ENCODE measurements at regions not wholly inside any gene's neighbourhood (a gene's known extent, or its start where the extent isn't known, plus 50 kb on each side); places are given as distances from the start of the nearest gene placed in this dataset.

DNA sequence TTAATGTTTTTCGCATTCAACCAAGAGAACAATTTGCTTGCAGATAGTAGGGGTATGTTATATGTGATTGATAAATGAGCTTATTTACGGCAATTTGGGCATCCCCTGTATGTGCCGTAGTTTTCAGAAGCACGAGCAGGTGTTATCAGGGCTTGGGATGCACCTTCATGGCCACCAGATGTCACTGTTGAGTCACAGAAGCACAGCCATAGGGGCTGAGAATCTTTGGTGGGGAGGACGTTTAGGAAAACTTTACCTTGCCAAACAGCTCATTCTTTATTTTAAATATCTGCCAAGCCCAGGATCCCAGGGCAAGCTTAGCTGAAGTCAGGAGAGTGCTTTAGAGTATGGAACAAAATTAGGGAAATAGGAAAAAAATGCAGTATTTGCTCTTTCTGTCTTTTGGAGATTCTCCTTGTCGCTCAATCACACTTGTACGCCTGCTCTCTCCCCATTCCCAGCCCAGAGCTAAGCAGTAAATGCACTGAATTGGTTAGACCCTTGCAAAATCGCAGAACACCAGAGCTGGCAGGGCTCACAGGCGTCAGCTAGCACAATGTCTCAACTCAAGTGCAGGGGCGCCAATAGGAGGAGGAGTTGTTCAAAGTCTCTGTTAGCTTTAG, 93.6 kb upstream of the MPHOSPH6 start:
- TF ChIP-seq, protein P1, sequence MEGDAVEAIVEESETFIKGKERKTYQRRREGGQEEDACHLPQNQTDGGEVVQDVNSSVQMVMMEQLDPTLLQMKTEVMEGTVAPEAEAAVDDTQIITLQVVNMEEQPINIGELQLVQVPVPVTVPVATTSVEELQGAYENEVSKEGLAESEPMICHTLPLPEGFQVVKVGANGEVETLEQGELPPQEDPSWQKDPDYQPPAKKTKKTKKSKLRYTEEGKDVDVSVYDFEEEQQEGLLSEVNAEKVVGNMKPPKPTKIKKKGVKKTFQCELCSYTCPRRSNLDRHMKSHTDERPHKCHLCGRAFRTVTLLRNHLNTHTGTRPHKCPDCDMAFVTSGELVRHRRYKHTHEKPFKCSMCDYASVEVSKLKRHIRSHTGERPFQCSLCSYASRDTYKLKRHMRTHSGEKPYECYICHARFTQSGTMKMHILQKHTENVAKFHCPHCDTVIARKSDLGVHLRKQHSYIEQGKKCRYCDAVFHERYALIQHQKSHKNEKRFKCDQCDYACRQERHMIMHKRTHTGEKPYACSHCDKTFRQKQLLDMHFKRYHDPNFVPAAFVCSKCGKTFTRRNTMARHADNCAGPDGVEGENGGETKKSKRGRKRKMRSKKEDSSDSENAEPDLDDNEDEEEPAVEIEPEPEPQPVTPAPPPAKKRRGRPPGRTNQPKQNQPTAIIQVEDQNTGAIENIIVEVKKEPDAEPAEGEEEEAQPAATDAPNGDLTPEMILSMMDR (IDR thresholded peaks at IDR 0.05; ENCODE audit: low read depth, low read length, missing control alignments): peak; percentile 97
- H3K27me3 ChIP-seq (replicated peaks): peaks cover 6% of the 10 kb centered on the region
- H3K4me3 ChIP-seq (ENCODE audit: low read depth, low read length): no peak overlapping the region
- no peak overlapping the region for H3K27ac ChIP-seq
- in situ Hi-C loops (cut with HindIII; ENCODE audit: low pct_ligation_motif_present, low sequenced_read_pairs): no loop called here
- H3K36me3 ChIP-seq (replicated peaks): no peaks in the 10 kb centered on the region
- peak; percentile 32 for DNase-seq

DNA sequence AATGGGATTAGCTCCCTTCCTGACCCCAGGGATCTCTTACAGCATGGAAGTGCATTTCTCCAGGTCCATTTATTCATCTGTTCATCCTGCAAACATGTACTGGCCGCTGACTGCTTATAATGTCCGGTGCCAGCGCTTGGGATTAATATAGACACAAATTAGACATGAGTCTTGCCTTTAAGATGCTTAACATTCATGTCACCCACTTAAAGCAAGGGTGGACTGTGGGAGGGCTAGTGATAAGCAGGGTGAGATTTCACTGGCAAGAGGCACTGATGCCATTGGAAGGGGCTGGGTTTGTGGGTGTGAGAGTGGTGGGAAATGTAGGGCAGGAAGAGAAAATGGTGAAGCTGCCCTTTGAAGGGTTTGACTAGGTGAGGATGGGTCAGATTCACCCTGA, 92.2 kb upstream of the MPHOSPH6 start:
- no peak for DNase-seq
- Histone ChIP-seq H3K36me3 (replicated peaks) (no peaks in the 10 kb centered on the region), H3K27ac (no peak overlapping the region), H3K4me3 (ENCODE audit: low read depth, low read length) (no peak overlapping the region), H3K27me3 (replicated peaks) (peaks cover 4% of the 10 kb centered on the region)
- in situ Hi-C loops (cut with HindIII; ENCODE audit: low pct_ligation_motif_present, low sequenced_read_pairs): no loop called here
- TF ChIP-seq, protein P1 (IDR thresholded peaks at IDR 0.05; ENCODE audit: low read depth, low read length, missing control alignments): no peak

DNA sequence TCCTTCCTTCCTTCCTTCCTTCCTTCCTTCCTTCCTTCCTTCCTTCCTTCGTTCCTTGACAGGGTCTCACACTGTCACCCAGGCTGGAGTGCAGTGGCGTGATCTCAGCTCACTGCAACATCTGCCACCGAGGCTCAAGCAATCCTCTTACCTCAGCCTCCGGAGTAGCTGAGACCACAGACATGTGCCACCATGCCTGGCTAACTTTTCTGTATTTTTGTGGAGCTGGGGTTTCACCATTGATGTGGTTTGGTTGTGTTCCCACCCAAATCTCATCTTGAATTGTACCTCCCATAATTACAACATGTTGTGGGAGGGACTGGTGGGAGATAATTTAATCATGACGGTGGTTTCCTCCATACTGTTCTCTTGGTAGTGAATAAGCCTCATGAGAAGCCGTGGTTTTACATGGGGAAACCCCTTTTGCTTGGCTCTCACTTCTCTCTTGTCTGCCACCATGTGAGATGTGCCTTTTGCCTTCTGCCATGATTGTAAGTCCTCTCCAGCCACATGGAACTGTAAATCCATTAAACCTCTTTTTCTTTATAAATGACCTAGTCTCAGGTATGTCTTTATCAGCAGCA, 90.3 kb upstream of the MPHOSPH6 start:
- no peak overlapping the region for H3K27ac ChIP-seq
- in situ Hi-C loops (cut with HindIII; ENCODE audit: low pct_ligation_motif_present, low sequenced_read_pairs): no loop called here
- TF ChIP-seq, protein P1 (IDR thresholded peaks at IDR 0.05; ENCODE audit: low read depth, low read length, missing control alignments): no peak
- no peak for DNase-seq
- H3K27me3 ChIP-seq (replicated peaks): peaks cover 6% of the 10 kb centered on the region
- H3K36me3 ChIP-seq (replicated peaks): no peaks in the 10 kb centered on the region
- H3K4me3 ChIP-seq (ENCODE audit: low read depth, low read length): no peak overlapping the region

DNA sequence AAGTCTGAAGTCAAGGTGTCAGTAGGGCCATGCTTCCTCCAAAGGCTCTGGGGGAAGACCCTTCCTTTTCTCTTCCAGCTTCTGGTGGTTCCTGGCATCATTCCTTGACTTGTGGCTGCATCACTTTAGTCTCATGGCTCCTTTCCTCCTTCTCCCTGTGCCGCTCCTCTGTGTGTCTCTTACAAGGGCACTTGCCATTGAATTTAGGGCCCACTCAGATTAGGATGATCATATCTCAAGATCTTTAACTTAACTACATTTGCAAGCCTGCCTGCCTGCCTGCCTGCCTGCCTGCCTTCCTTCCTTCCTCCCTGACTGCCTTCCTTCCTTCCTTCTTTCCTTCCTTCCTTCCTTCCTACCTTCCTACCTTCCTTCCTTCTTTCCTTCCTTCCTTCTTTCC, 89.7 kb upstream of the MPHOSPH6 start:
- in situ Hi-C loops (cut with HindIII; ENCODE audit: low pct_ligation_motif_present, low sequenced_read_pairs): no loop called here
- TF ChIP-seq, protein P1 (IDR thresholded peaks at IDR 0.05; ENCODE audit: low read depth, low read length, missing control alignments): no peak
- H3K27me3 ChIP-seq (replicated peaks): peaks cover 6% of the 10 kb centered on the region
- no peak overlapping the region for H3K27ac ChIP-seq
- DNase-seq: no peak
- no peaks in the 10 kb centered on the region for H3K36me3 ChIP-seq (replicated peaks)
- no peak overlapping the region for H3K4me3 ChIP-seq (ENCODE audit: low read depth, low read length)

DNA sequence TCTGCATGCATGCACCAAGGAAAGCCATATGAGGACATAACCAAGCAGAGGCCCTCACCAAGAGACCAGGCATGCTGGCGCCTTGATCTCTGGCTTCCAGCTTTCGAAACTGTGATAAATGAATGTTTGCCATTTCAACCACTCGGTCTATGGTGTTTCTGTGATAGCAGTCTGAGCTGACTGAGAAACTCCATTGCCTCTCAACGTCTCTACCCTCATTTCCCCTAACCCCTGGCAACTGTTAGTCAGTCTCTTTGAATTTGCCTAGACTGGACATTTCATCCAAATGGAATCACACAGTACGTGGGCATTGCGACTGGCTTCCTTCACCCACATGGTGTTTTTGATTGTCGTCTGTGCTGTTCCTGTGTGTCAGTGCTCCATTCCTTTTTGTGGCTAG, 88.0 kb upstream of the MPHOSPH6 start:
- TF ChIP-seq, protein P1 (IDR thresholded peaks at IDR 0.05; ENCODE audit: low read depth, low read length, missing control alignments): no peak
- Histone ChIP-seq H3K36me3 (replicated peaks) (no peaks in the 10 kb centered on the region), H3K4me3 (ENCODE audit: low read depth, low read length) (no peak overlapping the region), H3K27ac (no peak overlapping the region), H3K27me3 (replicated peaks) (peaks cover 11% of the 10 kb centered on the region)
- no peak for DNase-seq
- in situ Hi-C loops (cut with HindIII; ENCODE audit: low pct_ligation_motif_present, low sequenced_read_pairs): no loop called here

DNA sequence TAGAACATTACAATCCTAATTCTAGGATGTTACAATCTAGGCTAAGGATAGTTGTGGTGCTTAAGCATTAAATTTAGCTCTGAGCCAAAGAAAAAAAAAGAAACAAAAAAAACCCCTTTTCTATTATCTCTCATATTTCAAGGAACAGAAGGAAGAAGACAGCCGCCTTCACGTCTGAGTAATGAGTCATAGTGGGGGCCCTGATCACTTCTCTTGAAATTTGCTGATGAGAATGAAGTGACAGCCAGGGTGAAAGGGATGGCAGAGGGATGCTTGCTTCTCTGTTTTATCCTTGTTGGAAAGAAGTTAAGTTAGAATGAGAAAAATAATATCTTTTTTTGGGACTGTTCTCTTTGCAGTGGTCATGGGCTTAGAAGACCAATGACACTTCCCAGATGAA, 82.6 kb upstream of the MPHOSPH6 start:
- no peak for DNase-seq
- TF ChIP-seq, protein P1 (IDR thresholded peaks at IDR 0.05; ENCODE audit: low read depth, low read length, missing control alignments): no peak
- H3K36me3 ChIP-seq (replicated peaks): no peaks in the 10 kb centered on the region
- H3K4me3 ChIP-seq (ENCODE audit: low read depth, low read length): no peak overlapping the region
- H3K27me3 ChIP-seq (replicated peaks): peaks cover 11% of the 10 kb centered on the region
- no peak overlapping the region for H3K27ac ChIP-seq
- in situ Hi-C loops (cut with HindIII; ENCODE audit: low pct_ligation_motif_present, low sequenced_read_pairs): no loop called here
